Activated CD8-positive, alpha-beta memory T cell treated with anti-CD3 and anti-CD28 coated beads, Interleukin-2, amount 50 U/mL, for 4 hours (primary cell): ENCODE measurements at regions not wholly inside any gene's neighbourhood (a gene's known extent, or its start where the extent isn't known, plus 50 kb on each side); places are given as distances from the start of the nearest gene placed in this dataset.

ENCODE experiments used
- DNase-seq: peaks from one replicate; pipeline ENCODE4 v3.0.0-alpha.2; 2020

DNA sequence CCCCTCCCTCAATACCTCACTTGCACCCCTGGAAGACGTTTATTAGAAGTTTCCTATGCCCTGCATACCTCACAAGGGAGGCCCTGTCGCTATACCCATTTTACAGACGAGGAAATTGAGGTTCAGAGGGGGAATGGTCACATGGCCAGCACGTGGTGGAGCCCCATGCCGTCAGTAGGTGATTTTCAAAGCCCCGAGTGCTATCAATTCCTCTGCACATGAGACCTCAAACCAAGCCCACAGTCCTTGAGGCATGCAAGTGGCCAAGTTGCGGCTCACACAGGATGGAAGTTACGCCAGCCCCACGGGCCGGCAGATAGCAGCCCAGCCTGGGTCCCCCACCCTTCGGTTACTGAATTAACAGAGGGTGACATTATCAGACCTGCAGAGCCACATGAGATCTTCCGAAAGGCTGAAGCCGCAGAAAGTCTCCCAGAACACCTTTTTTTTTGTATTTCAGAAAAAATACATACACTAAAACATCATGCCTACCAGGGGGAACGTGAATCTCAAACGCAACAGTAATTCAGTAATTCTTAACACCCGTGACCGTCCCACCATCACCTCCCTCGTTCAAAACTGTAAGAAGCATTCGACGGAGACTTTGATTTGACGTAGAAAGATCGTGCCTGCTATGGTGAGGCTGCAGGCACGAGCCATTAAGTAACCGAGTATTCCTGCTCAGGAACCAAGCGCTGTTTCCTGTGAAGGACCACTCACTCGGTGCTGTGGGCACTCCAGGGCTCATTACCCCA lies 129.0 kb downstream of the RFLNA start:
- no peak for DNase-seq

DNA sequence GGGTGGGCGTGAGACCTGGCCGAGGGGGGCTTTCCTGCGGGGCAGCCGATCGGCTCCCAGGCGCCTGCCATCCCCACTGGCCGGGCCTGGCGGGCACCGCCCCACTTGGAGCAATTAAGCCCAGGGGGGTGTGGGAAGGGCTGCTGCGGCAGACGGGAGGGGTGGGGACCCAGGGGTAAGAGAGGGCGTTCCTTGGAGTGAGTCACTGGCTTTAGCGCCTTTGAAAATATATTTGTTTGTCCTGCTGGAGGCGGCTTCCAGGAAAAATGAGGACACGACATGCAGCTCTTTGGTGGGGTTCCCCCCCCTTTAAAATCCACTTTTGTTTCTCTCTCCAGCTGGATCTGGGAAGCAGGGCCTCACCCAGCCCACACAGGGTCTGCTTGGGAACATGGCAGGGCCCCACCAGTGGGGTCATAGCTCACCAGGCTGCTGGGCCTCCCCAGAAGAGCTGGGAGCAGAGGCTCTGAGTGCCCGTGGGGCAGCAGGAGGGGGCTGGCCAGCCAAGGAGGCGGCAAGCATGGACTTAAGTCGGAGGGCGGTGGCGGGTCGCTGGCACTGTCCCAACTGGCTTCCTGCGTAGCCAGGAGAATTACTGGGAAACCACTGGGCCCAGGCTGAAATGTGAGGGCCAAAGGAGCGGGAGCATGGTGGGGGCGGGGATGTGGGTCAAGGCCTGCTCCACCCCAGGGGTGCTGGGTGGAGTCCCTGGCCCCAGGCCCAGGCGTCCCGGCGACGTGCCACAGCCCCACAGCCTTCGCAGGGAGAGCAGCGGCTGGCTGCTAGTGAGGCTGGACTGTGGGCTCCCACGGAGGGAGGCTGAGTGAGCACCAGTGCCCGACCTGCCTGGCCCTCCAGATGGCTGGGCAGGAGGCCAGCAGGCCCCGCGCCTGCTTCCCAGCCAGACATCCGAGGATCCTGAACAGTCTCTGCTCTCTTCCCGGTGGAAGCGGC lies 128.0 kb downstream of the RFLNA start:
- no peak for DNase-seq

DNA sequence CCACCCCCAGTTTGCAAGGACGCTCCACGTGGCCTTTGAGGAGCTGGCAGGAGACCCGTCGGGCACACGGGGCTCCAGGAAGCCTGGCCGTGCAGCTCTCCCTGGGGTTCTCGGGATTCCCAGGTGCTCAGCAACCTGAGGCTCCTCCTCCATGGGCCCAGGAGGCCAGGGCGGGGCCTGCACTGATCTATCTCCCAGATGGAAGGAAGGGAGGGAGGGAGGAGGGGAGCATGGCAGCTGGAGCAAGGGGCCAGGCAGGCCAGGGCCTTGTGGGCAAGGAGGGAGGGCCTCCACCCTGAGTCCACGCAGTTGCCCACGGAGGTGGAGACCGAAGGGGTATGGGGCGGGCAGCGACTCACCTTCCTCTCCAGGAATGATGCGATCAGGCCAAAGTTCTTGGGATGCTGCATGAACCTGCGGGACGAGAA lies 127.3 kb downstream of the RFLNA start:
- DNase-seq = no peak

DNA sequence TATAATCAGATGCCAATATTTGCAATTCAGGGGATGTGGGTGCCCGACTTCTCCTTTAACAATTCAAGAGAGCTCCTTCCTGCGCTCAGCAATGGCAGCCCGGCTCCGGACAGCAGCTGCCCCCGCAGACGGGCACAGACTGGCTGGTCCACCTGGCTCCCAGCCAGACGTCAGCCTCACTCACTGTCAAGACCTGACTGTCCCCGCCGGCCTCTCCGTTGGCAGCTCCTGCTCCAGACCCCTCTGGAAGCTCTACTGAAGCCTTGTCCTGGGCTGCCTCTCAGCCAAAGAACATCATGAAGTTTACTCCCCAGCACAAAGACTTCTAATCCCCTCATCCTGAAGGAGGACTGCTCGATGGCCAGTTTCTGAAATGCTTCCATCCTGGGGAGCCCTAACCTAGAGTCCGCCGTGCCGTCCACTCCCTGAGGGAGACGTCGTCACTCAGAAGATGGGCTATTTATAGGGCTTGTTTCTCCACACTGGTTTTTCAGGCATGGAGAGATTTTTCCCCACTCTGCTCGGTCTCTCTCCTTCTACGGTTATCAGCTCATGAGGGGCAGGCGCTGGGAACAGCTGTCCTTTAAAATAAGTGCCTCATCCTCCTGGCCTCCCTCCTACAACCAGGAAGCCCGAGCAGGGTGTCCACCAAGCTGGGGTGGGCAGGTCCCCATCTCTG lies 126.2 kb downstream of the RFLNA start:
- DNase-seq = no peak

DNA sequence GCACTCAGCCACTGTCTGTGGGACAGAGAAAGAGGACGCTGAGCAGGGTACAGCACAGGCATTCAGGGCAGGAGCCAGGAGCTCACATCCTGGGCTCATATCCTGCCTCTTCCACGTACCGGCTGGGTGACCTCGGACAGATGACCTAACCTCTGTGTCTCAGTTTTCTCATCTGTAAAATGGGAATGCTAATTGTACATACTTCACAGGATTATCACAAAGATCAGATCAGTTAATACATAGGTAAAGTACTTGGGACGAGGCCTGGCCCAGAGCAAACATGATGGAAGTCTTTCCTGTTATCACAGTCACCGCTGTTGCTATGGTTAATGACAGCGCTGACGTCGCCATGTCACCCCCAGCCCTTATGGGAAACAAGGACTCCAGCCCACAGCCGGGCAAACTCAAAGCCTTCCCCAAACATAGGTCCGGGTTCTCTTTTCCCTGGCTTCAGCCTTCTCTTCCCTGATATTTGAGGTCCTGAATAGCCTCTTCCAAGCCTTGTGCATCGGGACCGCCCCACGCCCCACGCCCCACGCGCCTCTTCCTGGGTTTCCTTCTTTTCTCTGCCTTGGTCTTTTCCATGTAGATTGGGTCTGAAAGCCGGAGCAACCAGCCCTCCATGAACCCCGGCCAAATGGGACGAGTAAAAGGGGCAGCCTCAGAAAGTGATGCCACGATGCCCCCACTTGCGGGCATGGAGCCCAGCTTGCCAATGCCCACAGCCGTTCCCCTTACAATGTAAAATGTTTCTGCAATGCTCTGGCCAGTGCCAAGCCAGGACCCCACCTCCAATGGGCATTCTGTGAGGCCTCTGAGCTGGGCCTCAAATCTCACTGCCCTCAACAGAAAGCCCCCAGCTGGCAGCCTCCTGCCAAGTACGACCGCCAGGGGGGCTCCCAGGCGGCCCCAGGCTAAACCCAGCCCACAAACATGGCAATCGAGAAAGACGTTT lies 125.4 kb downstream of the RFLNA start:
- DNase-seq = no peak

DNA sequence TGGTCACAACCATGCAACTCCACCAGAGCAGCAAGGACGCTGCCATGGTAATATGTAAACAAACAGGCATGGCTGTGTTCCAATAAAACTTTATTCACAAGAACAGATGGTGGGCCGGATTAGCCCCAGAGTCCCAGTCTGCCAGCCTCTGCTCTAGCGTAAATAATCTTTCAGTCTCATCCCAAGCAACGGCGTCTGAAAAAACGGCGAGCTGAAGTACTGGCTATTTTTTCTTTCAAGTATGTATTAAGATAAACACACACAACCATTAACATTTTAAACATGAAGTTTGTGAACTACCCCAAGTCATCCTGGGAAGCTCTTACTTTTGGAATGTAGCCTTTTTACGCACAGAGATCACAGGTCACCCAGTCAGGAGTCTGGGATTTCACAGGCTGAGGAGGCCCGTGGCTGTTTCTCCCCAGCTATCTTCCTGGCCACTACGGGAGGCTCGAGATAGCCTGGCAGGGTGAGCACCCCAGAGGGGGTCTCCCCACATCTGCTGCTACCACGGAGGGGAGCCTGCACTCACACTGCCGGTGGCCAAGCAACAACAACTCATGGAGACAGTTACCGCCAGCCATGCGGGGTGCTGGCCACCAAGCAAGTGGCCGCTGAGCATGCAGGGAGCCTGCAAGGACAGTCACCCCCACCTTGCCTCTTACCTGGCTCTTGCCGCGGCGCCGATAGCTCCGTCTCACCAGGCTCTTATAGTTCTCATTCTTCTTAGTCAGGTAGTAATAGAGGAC lies 124.6 kb downstream of the RFLNA start:
- no peak for DNase-seq

DNA sequence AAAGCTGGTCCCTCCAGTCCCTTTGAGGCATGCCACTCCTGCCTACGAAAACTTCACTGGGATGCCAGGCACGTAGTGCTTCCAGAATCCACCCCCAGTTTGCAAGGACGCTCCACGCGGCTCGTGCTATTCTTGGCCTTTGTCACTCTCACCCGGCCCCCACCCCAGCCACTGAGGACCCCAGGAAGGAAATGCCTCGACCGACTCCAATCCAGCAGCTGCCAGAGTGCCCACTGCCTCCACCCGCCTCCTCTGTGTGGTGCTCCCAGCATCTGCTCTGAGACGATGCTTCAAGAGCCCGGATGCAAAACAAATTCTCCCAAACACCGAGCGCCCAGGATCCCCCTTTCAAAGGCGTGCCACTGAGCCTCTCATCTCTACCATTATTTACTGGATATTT lies 123.9 kb downstream of the RFLNA start:
- no peak for DNase-seq

DNA sequence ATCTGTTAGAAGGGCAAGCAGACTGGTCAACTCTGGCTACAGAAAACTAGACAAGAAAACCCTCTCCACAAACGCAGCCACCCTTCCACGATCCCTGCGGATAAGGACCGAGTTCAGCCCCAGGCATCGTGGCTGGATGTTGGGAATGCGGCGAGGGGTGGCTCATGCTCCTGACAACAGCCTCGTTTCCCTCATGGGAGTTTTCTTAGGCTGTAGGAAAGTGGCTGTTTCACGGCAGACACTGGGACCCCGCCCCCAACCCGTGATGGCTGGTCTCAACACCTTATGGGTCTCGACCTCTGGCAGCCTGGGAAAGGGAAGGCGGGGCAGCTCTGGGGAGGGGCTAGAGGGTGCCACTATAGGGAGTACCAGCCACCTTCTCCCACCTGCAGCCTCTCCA lies 123.3 kb downstream of the RFLNA start:
- DNase-seq = no peak

DNA sequence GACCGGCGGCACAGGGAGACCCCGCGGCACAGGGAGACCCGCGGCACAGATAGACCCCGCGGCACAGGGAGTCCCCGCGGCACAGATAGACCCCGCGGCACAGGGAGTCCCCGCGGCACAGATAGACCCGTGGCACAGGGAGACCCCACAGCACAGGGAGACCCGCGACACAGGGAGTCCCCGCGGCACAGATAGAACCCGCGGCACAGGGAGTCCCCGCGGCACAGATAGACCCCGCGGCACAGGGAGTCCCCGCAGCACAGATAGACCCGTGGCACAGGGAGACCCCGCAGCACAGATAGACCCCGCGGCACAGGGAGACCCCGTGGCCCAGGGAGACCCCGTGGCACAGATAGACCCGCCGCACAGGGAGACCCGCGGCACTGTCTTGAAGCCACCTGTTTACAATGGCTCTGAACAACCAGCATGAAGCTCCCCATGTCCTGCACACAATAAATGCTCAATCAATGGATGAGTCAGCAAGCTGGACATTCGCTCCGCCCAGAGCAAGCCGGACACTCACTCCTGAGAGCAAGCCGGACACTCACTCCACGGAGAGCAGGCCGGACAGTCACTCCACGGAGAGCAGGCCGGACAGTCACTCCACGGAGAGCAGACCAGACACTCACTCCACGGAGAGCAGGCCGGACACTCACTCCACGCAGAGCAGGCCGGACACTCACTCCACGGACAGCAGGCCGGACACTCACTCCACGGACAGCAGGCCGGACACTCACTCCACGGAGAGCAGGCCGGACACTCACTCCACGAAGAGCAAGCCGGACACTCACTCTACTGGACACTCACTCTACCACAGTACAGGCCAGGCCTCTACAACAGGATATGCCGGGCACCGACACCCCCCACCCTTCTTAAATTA lies 121.9 kb downstream of the RFLNA start:
- DNase-seq = no peak

DNA sequence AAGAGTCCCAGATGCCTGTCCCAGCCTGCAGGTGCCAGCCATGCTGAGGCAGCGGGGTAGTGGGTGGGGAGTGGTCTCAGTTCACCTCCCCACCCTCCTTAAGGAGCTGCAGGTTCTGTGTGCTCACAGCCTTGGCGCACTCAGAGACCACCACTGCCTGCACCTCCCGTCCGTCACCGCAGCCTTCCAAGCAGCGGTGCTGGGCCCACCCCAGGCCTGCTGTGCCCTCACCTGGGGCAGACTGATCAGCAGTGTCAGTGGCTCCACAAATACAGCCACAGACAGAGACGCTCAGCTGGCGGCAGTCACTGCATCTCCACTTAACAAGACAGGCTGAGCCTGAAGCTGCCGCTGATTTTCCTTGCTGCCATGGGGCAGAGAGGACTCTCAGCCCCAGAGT lies 120.2 kb downstream of the RFLNA start:
- DNase-seq = no peak

DNA sequence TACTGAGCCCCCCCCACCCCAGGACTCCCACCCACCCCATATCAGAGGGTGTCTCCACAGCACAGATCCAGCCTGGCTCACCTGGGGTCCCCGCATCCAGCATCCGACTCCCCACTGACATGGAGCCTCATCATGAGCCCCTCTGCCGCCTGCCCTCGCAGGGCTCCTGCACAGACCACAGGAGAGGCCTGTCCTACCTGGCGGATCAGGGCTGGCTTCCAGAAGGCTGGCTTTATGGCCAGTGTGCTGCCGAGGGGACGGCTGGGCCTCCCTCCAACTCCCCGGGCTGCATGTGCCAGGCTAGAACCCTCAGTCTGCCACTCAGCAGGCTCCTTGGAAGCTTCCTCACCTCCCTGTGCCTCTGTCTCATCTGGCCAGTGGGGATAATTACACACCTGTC lies 119.0 kb downstream of the RFLNA start:
- DNase-seq = no peak

DNA sequence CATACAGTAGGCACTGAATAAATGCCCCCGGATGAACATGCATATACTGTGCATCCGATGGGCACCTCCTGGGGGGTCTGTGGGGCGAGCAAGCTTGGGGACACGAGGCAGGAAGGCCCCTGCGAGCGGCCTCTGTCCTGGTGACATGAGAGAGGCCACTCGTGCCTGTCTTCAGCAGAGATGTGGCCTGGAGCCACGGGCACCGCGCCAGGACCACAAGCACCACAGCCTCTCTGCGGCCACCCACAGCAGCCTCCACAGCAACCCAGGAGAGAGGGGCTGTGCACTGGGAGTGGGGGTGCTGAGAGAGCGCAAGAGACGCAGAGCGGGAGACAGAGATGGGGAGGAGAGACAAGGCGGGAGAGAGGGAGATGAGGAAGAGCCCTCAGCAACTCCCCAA lies 118.5 kb downstream of the RFLNA start:
- no peak for DNase-seq

DNA sequence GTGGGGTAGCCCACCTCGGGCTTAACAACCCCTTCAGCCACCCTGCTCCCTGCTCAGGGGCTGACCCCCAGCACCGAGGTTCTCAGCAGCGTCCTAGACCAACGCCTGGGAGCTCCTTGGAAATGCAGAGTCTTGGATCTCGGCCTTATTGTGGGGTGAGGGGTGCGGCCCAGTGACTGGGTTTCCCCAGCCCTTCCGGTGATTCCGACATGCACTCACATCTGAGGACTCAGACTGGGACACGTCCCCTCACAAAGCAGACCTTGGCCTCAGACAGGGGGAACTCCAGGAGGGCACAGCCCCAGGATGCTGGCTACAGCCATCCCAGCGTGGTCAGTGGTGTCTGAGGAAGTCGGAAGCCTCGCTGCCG lies 117.7 kb downstream of the RFLNA start:
- DNase-seq = no peak

DNA sequence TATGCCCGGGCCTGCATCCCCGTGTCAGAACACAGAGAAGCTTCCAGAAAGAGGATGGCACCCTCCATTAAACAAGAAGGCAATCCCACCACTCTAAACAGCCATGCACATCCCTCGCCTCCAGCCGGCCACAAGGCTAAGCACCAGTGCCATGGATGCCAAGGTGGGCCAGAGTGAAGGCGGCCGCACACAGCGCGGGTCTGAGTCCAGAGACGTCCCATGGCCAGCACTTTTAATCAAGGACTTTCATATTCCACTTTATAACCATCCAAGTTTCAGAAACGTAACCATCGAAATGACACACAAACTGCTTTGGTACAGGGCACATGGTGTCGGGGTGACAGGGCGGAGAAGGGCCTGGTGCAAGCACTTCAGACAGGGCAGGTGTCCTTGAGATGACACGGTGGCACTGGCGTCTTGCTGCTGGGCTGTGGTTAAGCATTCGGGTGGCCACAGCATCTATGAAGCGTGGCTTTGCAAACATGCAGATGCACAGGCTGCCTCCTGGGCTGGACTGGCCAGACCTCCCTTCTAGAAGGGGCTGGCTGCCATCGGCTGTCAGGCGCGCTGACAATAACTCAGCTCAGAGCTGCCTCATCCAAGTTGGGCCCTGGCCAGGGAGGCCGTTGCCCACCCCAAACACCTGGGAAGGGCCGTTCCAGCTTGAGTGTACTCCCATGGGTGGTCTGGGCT lies 117.2 kb downstream of the RFLNA start:
- DNase-seq = no peak

DNA sequence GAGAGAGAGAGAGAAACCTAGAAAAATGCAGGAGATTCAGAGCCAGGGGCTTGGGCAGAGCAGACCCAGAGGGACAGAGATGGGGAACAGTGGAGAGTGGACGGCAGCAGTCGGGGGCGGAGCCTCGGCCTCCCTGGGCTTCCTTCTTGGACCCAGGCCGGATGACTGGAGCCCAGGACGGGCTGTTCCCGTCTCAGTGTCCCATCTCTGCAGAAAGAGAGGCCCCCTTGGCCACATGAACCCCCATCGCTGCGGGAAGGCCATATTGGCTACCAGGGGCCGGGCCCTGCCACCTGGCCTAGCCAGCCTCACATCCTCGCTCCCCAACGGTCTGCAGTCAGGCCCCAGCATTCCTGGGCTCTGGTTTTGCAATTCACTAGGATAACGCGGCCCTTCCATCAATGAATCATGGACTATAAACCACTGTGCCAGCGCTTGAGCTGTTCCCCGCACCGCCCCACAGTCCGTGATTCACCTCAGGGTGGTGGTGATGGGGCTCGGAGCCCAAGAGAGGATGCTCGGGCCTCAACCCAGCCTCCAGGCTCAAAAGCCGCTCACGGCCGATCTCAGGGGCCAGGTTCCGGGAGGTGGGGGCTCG lies 116.5 kb downstream of the RFLNA start:
- no peak for DNase-seq

DNA sequence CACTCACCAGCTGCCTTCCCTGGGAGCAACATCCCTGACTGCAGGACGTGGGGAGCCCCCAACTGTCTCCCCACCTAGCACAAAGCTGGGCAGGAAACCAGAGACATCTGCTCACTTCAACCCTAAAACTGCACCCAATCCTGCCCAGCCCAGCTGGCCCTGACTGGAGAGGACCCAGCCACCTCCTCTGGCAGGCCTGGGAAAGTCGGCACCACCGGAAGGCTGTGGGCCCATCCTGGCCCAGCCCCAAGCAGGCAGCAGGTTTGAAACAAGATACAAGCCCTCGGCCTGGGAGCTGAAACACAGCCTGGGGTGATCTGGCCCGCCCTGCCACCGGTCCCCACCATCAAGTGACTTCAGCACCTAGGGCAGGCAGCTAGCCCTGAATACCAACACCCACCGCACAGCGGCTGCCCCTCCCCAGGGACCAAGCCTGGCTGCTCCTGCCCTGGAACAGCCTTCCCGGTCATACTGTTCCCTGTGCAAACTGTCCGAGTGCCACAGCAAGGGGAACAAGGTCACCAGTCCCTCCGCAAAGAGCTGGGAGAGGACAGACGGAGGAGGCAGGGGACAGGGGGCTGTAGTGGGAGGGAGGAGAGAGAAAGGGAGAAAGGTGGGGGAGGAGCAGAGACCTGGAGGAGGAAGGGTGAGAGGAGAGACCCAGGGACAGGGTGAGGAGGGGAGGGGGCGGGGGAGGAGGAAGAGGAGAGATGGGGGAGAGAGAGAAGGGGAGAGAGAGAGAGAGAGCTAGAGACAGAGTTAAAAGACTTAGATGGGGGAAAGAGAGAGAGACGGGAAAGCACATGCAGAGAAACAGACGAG lies 115.7 kb downstream of the RFLNA start:
- no peak for DNase-seq

DNA sequence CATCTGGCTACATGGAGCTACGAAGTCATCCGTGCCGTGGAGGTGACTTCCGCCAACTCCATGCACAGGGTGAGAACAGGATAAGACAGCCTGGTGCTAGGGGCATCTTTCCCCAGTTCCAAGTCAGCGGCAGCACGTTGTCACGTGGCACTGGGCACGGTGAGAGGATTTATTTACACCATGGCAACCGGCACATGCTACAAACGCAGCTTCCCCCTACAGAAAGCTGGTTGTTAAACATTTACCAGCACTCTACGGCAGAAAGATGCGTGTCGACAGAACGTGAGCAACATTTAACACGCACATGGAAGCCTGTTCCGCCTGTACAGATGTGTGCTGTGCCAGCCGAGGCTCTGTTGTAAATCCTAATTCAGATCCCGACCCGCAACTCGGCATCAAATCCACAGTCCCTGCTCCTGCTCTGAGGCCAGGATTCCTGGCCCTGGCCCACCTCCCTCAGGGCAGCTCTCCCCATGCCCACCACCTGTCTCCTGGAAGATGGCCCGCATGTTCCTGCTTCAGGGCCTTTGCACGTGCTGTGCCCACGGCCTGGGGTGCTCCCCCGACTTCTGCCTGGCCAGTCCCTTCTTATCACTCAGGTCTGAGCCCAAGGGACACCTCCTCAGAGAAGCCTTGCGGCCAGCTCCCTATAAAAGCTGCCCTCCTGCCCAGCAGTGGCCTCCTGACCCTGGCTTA lies 114.1 kb downstream of the RFLNA start:
- no peak for DNase-seq

DNA sequence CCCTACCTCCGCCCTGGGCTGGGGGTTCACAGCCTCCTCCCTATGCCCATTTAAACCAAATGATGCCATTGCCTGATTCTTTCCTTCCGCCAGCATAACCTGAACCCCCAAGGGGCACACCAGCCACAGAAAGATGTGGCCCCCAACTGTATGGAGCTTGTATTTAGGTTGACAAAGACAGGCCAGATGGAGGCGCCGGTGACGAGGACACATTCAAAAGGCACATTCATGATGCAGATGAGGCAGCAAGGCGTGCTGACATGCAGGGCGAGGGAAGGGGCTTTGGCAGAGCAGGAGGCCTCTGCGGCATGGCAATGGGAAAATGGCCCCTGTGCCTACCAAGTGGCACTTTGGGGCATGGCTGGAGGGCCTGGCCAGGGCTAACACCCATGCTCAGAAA lies 112.2 kb downstream of the RFLNA start:
- no peak for DNase-seq
